GM23248 (cell line): ENCODE measurements at regions not wholly inside any gene's neighbourhood (a gene's known extent, or its start where the extent isn't known, plus 50 kb on each side); places are given as distances from the start of the nearest gene placed in this dataset.

ENCODE experiments used
- DNase-seq: peaks from one replicate; pipeline ENCODE4 v3.0.0-alpha.2; 2015
- H2AFZ ChIP-seq: fragments of 200-600 bp; sonication (generic); 2 replicates; pipeline ENCODE4 v1.6.1; 2016; ENCODE audit warnings: antibody characterized with exemption
- H3F3A ChIP-seq: fragments of 200-600 bp; sonication (generic); 2 replicates; pipeline ENCODE4 v1.6.1; 2016; ENCODE audit warnings: mild to moderate bottlenecking, antibody characterized with exemption, mixed run types; ENCODE audit not compliant: insufficient read depth
- H3K27ac ChIP-seq: fragments of 200-600 bp; sonication (generic); 2 replicates; pipeline ENCODE4 v1.5.1; 2016; ENCODE audit warnings: mild to moderate bottlenecking
- H3K27me3 ChIP-seq: fragments of 200-600 bp; sonication (generic); replicated peaks from 2 replicates; pipeline ENCODE4 v1.6.1; 2016; ENCODE audit warnings: mild to moderate bottlenecking; ENCODE audit not compliant: insufficient read depth
- H3K36me3 ChIP-seq: fragments of 200-600 bp; sonication (generic); 2 replicates; pipeline ENCODE4 v1.6.1; 2016; ENCODE audit warnings: low read depth, mild to moderate bottlenecking
- H3K4me1 ChIP-seq: fragments of 200-600 bp; sonication (generic); 2 replicates; pipeline ENCODE4 v1.6.1; 2016; ENCODE audit warnings: mild to moderate bottlenecking; ENCODE audit not compliant: insufficient read depth
- H3K4me2 ChIP-seq: fragments of 200-600 bp; sonication (generic); one replicate; pipeline ENCODE4 v1.6.1; 2016; ENCODE audit warnings: mild to moderate bottlenecking; ENCODE audit not compliant: unreplicated experiment
- H3K4me3 ChIP-seq: fragments of 200-600 bp; sonication (generic); 2 replicates; pipeline ENCODE4 v1.5.1; 2016; ENCODE audit warnings: mild to moderate bottlenecking
- H3K79me2 ChIP-seq: fragments of 200-600 bp; sonication (generic); 2 replicates; pipeline ENCODE4 v1.6.1; 2016; ENCODE audit warnings: mild to moderate bottlenecking; ENCODE audit not compliant: insufficient read depth
- H3K9ac ChIP-seq: fragments of 200-600 bp; sonication (generic); 2 replicates; pipeline ENCODE4 v1.6.1; 2016; ENCODE audit warnings: mild to moderate bottlenecking
- H3K9me2 ChIP-seq: fragments of 200-600 bp; sonication (generic); 2 replicates; pipeline ENCODE4 v1.6.1; 2016; ENCODE audit warnings: mixed run types, mild to moderate bottlenecking, moderate library complexity; ENCODE audit not compliant: insufficient read depth
- H3K9me3 ChIP-seq: fragments of 200-600 bp; sonication (generic); one replicate; pipeline ENCODE4 v1.6.1; 2017; ENCODE audit warnings: low read depth
- H4K20me1 ChIP-seq: fragments of 200-600 bp; sonication (generic); 2 replicates; pipeline ENCODE4 v1.6.0; 2016; ENCODE audit not compliant: insufficient read depth
- EZH2 ChIP-seq: fragments of 200-600 bp; sonication (generic); IDR thresholded peaks from 2 replicates; pipeline ENCODE4 v1.6.1; 2018; ENCODE audit warnings: antibody characterized with exemption, mild to moderate bottlenecking; ENCODE audit not compliant: insufficient read depth, poor library complexity, severe bottlenecking
- EZH2phosphoT487 ChIP-seq: fragments of 200-600 bp; sonication (generic); IDR thresholded peaks from 2 replicates; pipeline ENCODE4 v1.6.1; 2018; ENCODE audit warnings: antibody characterized with exemption, moderate library complexity, mild to moderate bottlenecking, low read depth; ENCODE audit not compliant: insufficient read depth
- WGBS, 2 experiments: methylation state at CpG; one replicate each; pipeline ENCODE4 v1.1.6; 2015 to 2017; ENCODE audit warnings: low lambda C conversion rate in 2 of 2, low coverage in 1 of 2; ENCODE audit errors: missing lambda C conversion rate in 2 of 2; 5-methylcytosine and 5-hydroxymethylcytosine counted together
- in situ Hi-C: fragments of 300-500 bp; cut with MboI; formaldehyde crosslinking; loops from 2 replicates; pipeline ENCODE4 v1.15.0; 2020

GRCh38 chr1:83750201-83750600 is 248.7 kb downstream of the TTLL7 start:
- Histone ChIP-seq H3K4me1 (no peaks in the 10 kb centered on the region), H2AFZ (no peak overlapping the region), H3K4me3 (no peak overlapping the region), H3K9me3 (no peaks in the 10 kb centered on the region), H3K27me3 (no peaks in the 10 kb centered on the region), H3K4me2 (no peak overlapping the region), H3K9ac (no peak overlapping the region), H3K36me3 (no peaks in the 10 kb centered on the region), H4K20me1 (no peaks in the 10 kb centered on the region), H3F3A (no peaks in the 10 kb centered on the region), H3K27ac (no peak overlapping the region), H3K9me2 (no peaks in the 10 kb centered on the region), H3K79me2 (no peaks in the 10 kb centered on the region)
- in situ Hi-C loops: no loop called here
- WGBS, 2 experiments: 0 to 3% methylated on average over 1 of the region's 1 CpG
- DNase-seq: no peak
- TF ChIP-seq EZH2 (no peak), EZH2phosphoT487 (no peak)

- no peaks in the 10 kb centered on the region for H3K27me3 ChIP-seq
- DNase-seq: no peak
- H3K4me1 ChIP-seq: no peaks in the 10 kb centered on the region
- WGBS, 2 experiments: 38 to 44% methylated on average over 4 of the region's 4 CpGs
- H3K9ac ChIP-seq: no peak overlapping the region
- H3F3A ChIP-seq: no peaks in the 10 kb centered on the region
- H2AFZ ChIP-seq: no peak overlapping the region
- H3K36me3 ChIP-seq: no peaks in the 10 kb centered on the region
- in situ Hi-C loops: no loop called here
- H3K4me2 ChIP-seq: no peak overlapping the region
- H3K27ac ChIP-seq: no peak overlapping the region
- H4K20me1 ChIP-seq: no peaks in the 10 kb centered on the region
- no peaks in the 10 kb centered on the region for H3K79me2 ChIP-seq
- no peaks in the 10 kb centered on the region for H3K9me2 ChIP-seq
- no peaks in the 10 kb centered on the region for H3K9me3 ChIP-seq
- no peak for TF ChIP-seq EZH2phosphoT487
- TF ChIP-seq EZH2: no peak
- no peak overlapping the region for H3K4me3 ChIP-seq
Measured at GRCh38 chr1:83747853-83748482, 251.0 kb downstream of the TTLL7 start.

GRCh38 chr1:83746234-83746633 is 252.7 kb downstream of the TTLL7 start:
- no peak for DNase-seq
- H3K79me2 ChIP-seq: no peaks in the 10 kb centered on the region
- H3K4me3 ChIP-seq: no peak overlapping the region
- no peak overlapping the region for H3K4me2 ChIP-seq
- WGBS, 2 experiments: 61 to 77% methylated on average over 5 of the region's 5 CpGs
- no peaks in the 10 kb centered on the region for H3K27me3 ChIP-seq
- H2AFZ ChIP-seq: no peak overlapping the region
- no peaks in the 10 kb centered on the region for H4K20me1 ChIP-seq
- TF ChIP-seq EZH2: no peak
- no peak for TF ChIP-seq EZH2phosphoT487
- in situ Hi-C loops: no loop called here
- H3K36me3 ChIP-seq: no peaks in the 10 kb centered on the region
- no peaks in the 10 kb centered on the region for H3K4me1 ChIP-seq
- H3K27ac ChIP-seq: no peak overlapping the region
- no peaks in the 10 kb centered on the region for H3K9me2 ChIP-seq
- no peaks in the 10 kb centered on the region for H3F3A ChIP-seq
- H3K9me3 ChIP-seq: no peaks in the 10 kb centered on the region
- no peak overlapping the region for H3K9ac ChIP-seq

GRCh38 chr1:83742446-83742845 is 256.5 kb downstream of the TTLL7 start:
- in situ Hi-C loops: no loop called here
- Histone ChIP-seq H3K9me2 (no peaks in the 10 kb centered on the region), H3K27me3 (no peaks in the 10 kb centered on the region), H3K9ac (no peak overlapping the region), H2AFZ (no peak overlapping the region), H3K4me3 (no peak overlapping the region), H4K20me1 (no peaks in the 10 kb centered on the region), H3F3A (no peaks in the 10 kb centered on the region), H3K4me1 (no peaks in the 10 kb centered on the region), H3K27ac (no peak overlapping the region), H3K4me2 (no peak overlapping the region), H3K36me3 (no peaks in the 10 kb centered on the region), H3K79me2 (no peaks in the 10 kb centered on the region), H3K9me3 (no peaks in the 10 kb centered on the region)
- 8 to 14% methylated on average over 3 of the region's 3 CpGs for WGBS, 2 experiments
- TF ChIP-seq EZH2phosphoT487 (no peak), EZH2 (no peak)
- DNase-seq: peak; percentile 3

GRCh38 chr1:83741770-83742169 is 257.2 kb downstream of the TTLL7 start:
- Histone ChIP-seq H3K27ac (no peak overlapping the region), H3K9me2 (no peaks in the 10 kb centered on the region), H4K20me1 (no peaks in the 10 kb centered on the region), H3F3A (no peaks in the 10 kb centered on the region), H3K4me2 (no peak overlapping the region), H3K27me3 (no peaks in the 10 kb centered on the region), H3K9ac (no peak overlapping the region), H3K4me1 (no peaks in the 10 kb centered on the region), H3K79me2 (no peaks in the 10 kb centered on the region), H2AFZ (no peak overlapping the region), H3K9me3 (no peaks in the 10 kb centered on the region), H3K36me3 (no peaks in the 10 kb centered on the region), H3K4me3 (no peak overlapping the region)
- TF ChIP-seq EZH2 (no peak), EZH2phosphoT487 (no peak)
- in situ Hi-C loops: no loop called here
- no peak for DNase-seq
